Neural progenitor cell (in vitro differentiated cells): ENCODE measurements at regions not wholly inside any gene's neighbourhood (a gene's known extent, or its start where the extent isn't known, plus 50 kb on each side); places are given as distances from the start of the nearest gene placed in this dataset.

Experiments
- DNase-seq: peaks from one replicate; pipeline ENCODE4 v3.0.0-alpha.2; 2016; ENCODE audit warnings: low spot score
- H2AFZ ChIP-seq: fragments of 200-600 bp; sonication (generic); replicated peaks from 2 replicates; pipeline ENCODE4 v1.6.1; 2016; ENCODE audit warnings: antibody characterized with exemption
- H3F3A ChIP-seq: fragments of 200-600 bp; sonication (generic); 2 replicates; pipeline ENCODE4 v1.6.1; 2016; ENCODE audit warnings: antibody characterized with exemption, low read depth
- H3K27ac ChIP-seq: fragments of 200-600 bp; sonication (generic); 2 replicates; pipeline ENCODE4 v1.5.1; 2016; ENCODE audit warnings: mild to moderate bottlenecking
- H3K27me3 ChIP-seq: fragments of 200-600 bp; sonication (generic); 2 replicates; pipeline ENCODE4 v1.6.1; 2016; ENCODE audit warnings: mild to moderate bottlenecking, moderate library complexity
- H3K36me3 ChIP-seq: fragments of 200-600 bp; sonication (generic); 2 replicates; pipeline ENCODE4 v1.5.1; 2016
- H3K4me1 ChIP-seq: fragments of 200-600 bp; sonication (generic); 2 replicates; pipeline ENCODE4 v1.6.1; 2016; ENCODE audit warnings: mixed run types
- H3K4me2 ChIP-seq: fragments of 200-600 bp; sonication (generic); 2 replicates; pipeline ENCODE4 v1.6.1; 2016
- H3K4me3 ChIP-seq: fragments of 200-600 bp; sonication (generic); 2 replicates; pipeline ENCODE4 v1.5.1; 2016
- H3K79me2 ChIP-seq: fragments of 200-600 bp; sonication (generic); 2 replicates; pipeline ENCODE4 v1.6.1; 2016; ENCODE audit warnings: low read depth
- H3K9ac ChIP-seq: fragments of 200-600 bp; sonication (generic); 2 replicates; pipeline ENCODE4 v1.6.1; 2016
- H3K9me3 ChIP-seq: fragments of 200-600 bp; sonication (generic); 2 replicates; pipeline ENCODE4 v1.5.1; 2016; ENCODE audit warnings: low read depth
- H4K20me1 ChIP-seq: fragments of 200-600 bp; sonication (generic); 2 replicates; pipeline ENCODE4 v1.6.1; 2016; ENCODE audit warnings: low read depth
- H3K27ac Mint-ChIP-seq: 3 replicates; pipeline ENCODE4 v1.8.0; 2021; ENCODE audit warnings: mixed read lengths
- H3K27me3 Mint-ChIP-seq: 2 replicates; pipeline ENCODE4 v1.8.0; 2022; ENCODE audit warnings: low read depth, mild to moderate bottlenecking, inconsistent platforms, moderate library complexity, mixed read lengths; ENCODE audit not compliant: insufficient read depth
- H3K36me3 Mint-ChIP-seq: 3 replicates; pipeline ENCODE4 v1.8.0; 2021; ENCODE audit warnings: mixed read lengths
- H3K4me1 Mint-ChIP-seq: 3 replicates; pipeline ENCODE4 v1.8.0; 2021; ENCODE audit warnings: mixed read lengths
- H3K4me3 Mint-ChIP-seq: 3 replicates; pipeline ENCODE4 v1.8.0; 2021; ENCODE audit warnings: mild to moderate bottlenecking, moderate library complexity, mixed read lengths
- H3K9me3 Mint-ChIP-seq: 3 replicates; pipeline ENCODE4 v1.8.0; 2020; ENCODE audit warnings: mixed read lengths
- CTCF ChIP-seq: fragments of 200-600 bp; sonication (generic); IDR thresholded peaks from 2 replicates; pipeline ENCODE4 v1.5.1; 2017; ENCODE audit warnings: antibody characterized with exemption, mild to moderate bottlenecking
- EZH2 ChIP-seq: fragments of 200-600 bp; sonication (generic); IDR thresholded peaks from 2 replicates; pipeline ENCODE4 v1.6.1; 2017; ENCODE audit warnings: antibody characterized with exemption, mild to moderate bottlenecking, moderate library complexity
- EZH2phosphoT487 ChIP-seq: fragments of 200-600 bp; sonication (generic); IDR thresholded peaks from 2 replicates; pipeline ENCODE4 v1.6.1; 2017; ENCODE audit warnings: antibody characterized with exemption

DNA sequence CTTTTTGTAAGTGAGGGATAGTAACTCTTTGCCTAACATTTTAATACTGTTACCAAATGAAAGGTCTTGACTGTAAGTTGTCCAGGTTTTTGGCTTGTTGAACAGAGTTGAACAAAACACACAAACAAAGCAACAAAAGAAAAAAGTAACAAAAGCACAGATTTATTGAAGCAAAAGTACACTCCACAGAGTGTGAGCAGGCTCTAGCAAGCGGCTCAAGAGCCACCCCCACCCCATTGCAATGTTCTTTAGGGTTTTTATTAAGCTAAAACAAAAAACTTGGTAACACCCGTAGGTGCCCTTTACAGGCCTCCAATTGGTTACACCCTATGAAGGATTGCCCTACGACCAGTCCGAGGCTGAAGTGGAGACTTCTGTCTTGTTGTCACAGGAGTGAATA lies 197.4 kb upstream of the MAP3K1 start:
- Mint-ChIP-seq H3K4me3 (no peak overlapping the region), H3K27ac (no peak overlapping the region), H3K36me3 (peaks cover 2% of the 10 kb centered on the region), H3K27me3 (no peaks in the 10 kb centered on the region), H3K9me3 (peaks cover 18% of the 10 kb centered on the region), H3K4me1 (peaks cover 8% of the 10 kb centered on the region)
- DNase-seq: no peak
- Histone ChIP-seq H3K9me3 (peaks cover 12% of the 10 kb centered on the region), H3K4me3 (no peak overlapping the region), H4K20me1 (no peaks in the 10 kb centered on the region), H3K27ac (no peak overlapping the region), H3K9ac (no peak overlapping the region), H3K27me3 (no peaks in the 10 kb centered on the region), H3K36me3 (no peaks in the 10 kb centered on the region), H2AFZ (no peak overlapping the region), H3F3A (peaks cover 3% of the 10 kb centered on the region), H3K79me2 (no peaks in the 10 kb centered on the region), H3K4me2 (no peak overlapping the region), H3K4me1 (peaks cover 24% of the 10 kb centered on the region)
- no peak for TF ChIP-seq CTCF
- TF ChIP-seq EZH2phosphoT487: no peak
- TF ChIP-seq EZH2: no peak

GRCh38 chr5:56616454-56617160 lies 198.7 kb upstream of the MAP3K1 start:
- Histone ChIP-seq H2AFZ (peak overlapping the region; percentile 11), H3K27ac (no peak overlapping the region), H4K20me1 (no peaks in the 10 kb centered on the region), H3K27me3 (no peaks in the 10 kb centered on the region), H3K79me2 (no peaks in the 10 kb centered on the region), H3K4me3 (no peak overlapping the region), H3K9ac (no peak overlapping the region), H3F3A (peaks cover 3% of the 10 kb centered on the region), H3K9me3 (peaks cover 14% of the 10 kb centered on the region), H3K4me2 (no peak overlapping the region), H3K4me1 (peaks cover 24% of the 10 kb centered on the region), H3K36me3 (no peaks in the 10 kb centered on the region)
- H3K4me3 Mint-ChIP-seq: no peak overlapping the region
- peaks cover 2% of the 10 kb centered on the region for H3K36me3 Mint-ChIP-seq
- H3K27me3 Mint-ChIP-seq: no peaks in the 10 kb centered on the region
- no peak for TF ChIP-seq EZH2
- TF ChIP-seq EZH2phosphoT487: no peak
- no peak for TF ChIP-seq CTCF
- H3K4me1 Mint-ChIP-seq: peaks cover 8% of the 10 kb centered on the region
- peaks cover 22% of the 10 kb centered on the region for H3K9me3 Mint-ChIP-seq
- H3K27ac Mint-ChIP-seq: no peak overlapping the region
- no peak for DNase-seq

GRCh38 chr5:56615361-56616153 lies 199.8 kb upstream of the MAP3K1 start:
- TF ChIP-seq CTCF (no peak), EZH2phosphoT487 (no peak), EZH2 (no peak)
- Histone ChIP-seq H2AFZ (peak overlapping the region; percentile 11), H3K4me3 (no peak overlapping the region), H3K9me3 (peaks cover 17% of the 10 kb centered on the region), H3K9ac (no peak overlapping the region), H3F3A (peaks cover 3% of the 10 kb centered on the region), H3K27ac (no peak overlapping the region), H4K20me1 (no peaks in the 10 kb centered on the region), H3K36me3 (no peaks in the 10 kb centered on the region), H3K4me2 (peak overlapping the region; percentile 14), H3K27me3 (no peaks in the 10 kb centered on the region), H3K79me2 (no peaks in the 10 kb centered on the region), H3K4me1 (peaks cover 24% of the 10 kb centered on the region)
- peaks cover 2% of the 10 kb centered on the region for H3K36me3 Mint-ChIP-seq
- no peak overlapping the region for H3K27ac Mint-ChIP-seq
- peaks cover 30% of the 10 kb centered on the region for H3K9me3 Mint-ChIP-seq
- H3K4me3 Mint-ChIP-seq: no peak overlapping the region
- H3K4me1 Mint-ChIP-seq: peaks cover 8% of the 10 kb centered on the region
- H3K27me3 Mint-ChIP-seq: no peaks in the 10 kb centered on the region
- DNase-seq: no peak
